Left ventricle myocardium inferior (tissue), 1 donor: ENCODE measurements at regions not wholly inside any gene's neighbourhood (a gene's known extent, or its start where the extent isn't known, plus 50 kb on each side); places are given as distances from the start of the nearest gene placed in this dataset.

Experiments
- DNase-seq: peaks from one replicate; pipeline ENCODE4 v3.0.0-alpha.2; 2020
- H3K27ac ChIP-seq: fragments of 200-600 bp; replicated peaks from 2 replicates; pipeline ENCODE4 v1.8.0; 2021
- H3K27me3 ChIP-seq: fragments of 200-600 bp; 2 replicates; pipeline ENCODE4 v1.8.0; 2021; ENCODE audit warnings: low read depth
- H3K36me3 ChIP-seq: fragments of 200-600 bp; 2 replicates; pipeline ENCODE4 v1.8.0; 2021
- H3K4me1 ChIP-seq: fragments of 200-600 bp; 2 replicates; pipeline ENCODE4 v1.8.0; 2021
- H3K4me3 ChIP-seq: fragments of 200-600 bp; 2 replicates; pipeline ENCODE4 v1.8.0; 2021; ENCODE audit warnings: mild to moderate bottlenecking, moderate library complexity
- H3K9me3 ChIP-seq: fragments of 200-600 bp; replicated peaks from 2 replicates; pipeline ENCODE4 v1.8.0; 2021
- intact Hi-C: fragments of 100-400 bp; cut with micrococcal nuclease; formaldehyde crosslinking; loops from one replicate; pipeline ENCODE4 v1.11.0; 2022
- TF ChIP-seq, protein P1 (sequence below): fragments of 200-600 bp; IDR thresholded peaks from 2 replicates; pipeline ENCODE4 v1.8.0; 2021; ENCODE audit warnings: antibody characterized with exemption, mild to moderate bottlenecking, borderline replicate concordance
- donor health status: DM: no; HTN: yes; CAD: no; lungs with severe emphysema.

DNA sequence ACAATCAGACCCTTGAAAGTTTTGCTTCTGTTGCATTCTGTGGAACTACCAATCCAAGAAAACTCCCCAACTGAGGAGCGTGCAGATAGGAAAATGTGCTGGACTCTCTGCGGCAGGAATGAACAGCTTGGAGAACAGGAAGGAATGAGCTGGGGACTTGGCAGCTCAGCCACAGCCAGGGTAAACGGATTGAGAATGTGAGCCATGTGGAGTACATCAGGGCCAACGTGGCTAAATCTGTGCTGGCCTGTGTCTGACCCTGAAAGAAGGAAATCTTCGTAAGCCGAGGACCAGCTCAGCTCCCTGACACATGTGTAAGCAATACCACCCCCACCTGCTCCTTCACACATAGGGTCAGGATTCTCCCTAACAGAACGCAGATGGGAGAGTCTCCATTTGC, 1023.7 kb downstream of the BCL11A start:
- Histone ChIP-seq H3K27me3 (no peaks in the 10 kb centered on the region), H3K4me1 (no peaks in the 10 kb centered on the region), H3K9me3 (no peaks in the 10 kb centered on the region), H3K27ac (no peak overlapping the region), H3K36me3 (no peaks in the 10 kb centered on the region), H3K4me3 (no peak overlapping the region)
- intact Hi-C loops: no loop called here
- TF ChIP-seq, protein P1, sequence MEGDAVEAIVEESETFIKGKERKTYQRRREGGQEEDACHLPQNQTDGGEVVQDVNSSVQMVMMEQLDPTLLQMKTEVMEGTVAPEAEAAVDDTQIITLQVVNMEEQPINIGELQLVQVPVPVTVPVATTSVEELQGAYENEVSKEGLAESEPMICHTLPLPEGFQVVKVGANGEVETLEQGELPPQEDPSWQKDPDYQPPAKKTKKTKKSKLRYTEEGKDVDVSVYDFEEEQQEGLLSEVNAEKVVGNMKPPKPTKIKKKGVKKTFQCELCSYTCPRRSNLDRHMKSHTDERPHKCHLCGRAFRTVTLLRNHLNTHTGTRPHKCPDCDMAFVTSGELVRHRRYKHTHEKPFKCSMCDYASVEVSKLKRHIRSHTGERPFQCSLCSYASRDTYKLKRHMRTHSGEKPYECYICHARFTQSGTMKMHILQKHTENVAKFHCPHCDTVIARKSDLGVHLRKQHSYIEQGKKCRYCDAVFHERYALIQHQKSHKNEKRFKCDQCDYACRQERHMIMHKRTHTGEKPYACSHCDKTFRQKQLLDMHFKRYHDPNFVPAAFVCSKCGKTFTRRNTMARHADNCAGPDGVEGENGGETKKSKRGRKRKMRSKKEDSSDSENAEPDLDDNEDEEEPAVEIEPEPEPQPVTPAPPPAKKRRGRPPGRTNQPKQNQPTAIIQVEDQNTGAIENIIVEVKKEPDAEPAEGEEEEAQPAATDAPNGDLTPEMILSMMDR: no peak
- DNase-seq: no peak

DNA sequence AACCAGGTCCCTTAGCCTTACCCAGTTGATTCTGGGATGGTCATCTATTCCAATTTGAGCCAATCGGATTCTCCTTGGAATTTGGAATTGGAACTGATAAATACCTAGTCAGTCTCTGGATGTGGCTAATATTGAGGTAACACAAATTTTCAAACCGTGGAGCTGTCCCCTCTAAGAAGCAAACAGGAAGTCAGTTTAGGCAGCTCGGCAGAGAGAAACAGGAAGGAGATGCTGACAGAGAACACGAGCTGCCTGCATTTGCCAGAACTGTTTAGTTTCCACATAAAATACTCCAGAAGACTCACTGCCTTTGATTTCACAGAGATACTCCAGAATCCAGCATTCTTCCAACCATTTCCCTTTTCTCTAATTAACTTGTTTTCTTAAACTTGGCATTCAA, 1024.9 kb downstream of the BCL11A start:
- no peaks in the 10 kb centered on the region for H3K27me3 ChIP-seq
- TF ChIP-seq, protein P1: no peak
- no peaks in the 10 kb centered on the region for H3K9me3 ChIP-seq
- no peaks in the 10 kb centered on the region for H3K36me3 ChIP-seq
- intact Hi-C loops: no loop called here
- DNase-seq: no peak
- no peaks in the 10 kb centered on the region for H3K4me1 ChIP-seq
- no peak overlapping the region for H3K27ac ChIP-seq
- H3K4me3 ChIP-seq: no peak overlapping the region

DNA sequence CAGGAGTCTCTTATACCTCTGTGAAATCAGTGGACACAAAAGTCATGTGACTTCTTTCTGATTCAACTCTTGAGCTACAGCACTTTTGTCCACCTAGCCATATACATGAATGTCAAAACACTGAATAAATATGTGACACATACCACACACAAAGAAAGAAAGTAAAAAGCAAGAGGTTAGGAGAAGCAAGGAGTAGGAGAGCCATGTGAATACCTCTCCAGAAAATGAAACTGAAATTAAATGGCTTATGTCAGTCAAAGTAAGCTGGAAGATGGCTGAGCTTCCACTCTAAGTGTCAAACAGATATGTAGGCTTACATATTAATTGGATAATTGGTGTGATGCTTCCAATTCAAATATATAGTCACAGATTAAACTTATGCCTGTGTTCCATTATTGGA, 1050.5 kb downstream of the BCL11A start:
- Histone ChIP-seq H3K4me3 (no peak overlapping the region), H3K27me3 (no peaks in the 10 kb centered on the region), H3K9me3 (no peaks in the 10 kb centered on the region), H3K36me3 (no peaks in the 10 kb centered on the region), H3K27ac (no peak overlapping the region), H3K4me1 (no peaks in the 10 kb centered on the region)
- TF ChIP-seq, protein P1: no peak
- intact Hi-C loops: no loop called here
- no peak for DNase-seq

DNA sequence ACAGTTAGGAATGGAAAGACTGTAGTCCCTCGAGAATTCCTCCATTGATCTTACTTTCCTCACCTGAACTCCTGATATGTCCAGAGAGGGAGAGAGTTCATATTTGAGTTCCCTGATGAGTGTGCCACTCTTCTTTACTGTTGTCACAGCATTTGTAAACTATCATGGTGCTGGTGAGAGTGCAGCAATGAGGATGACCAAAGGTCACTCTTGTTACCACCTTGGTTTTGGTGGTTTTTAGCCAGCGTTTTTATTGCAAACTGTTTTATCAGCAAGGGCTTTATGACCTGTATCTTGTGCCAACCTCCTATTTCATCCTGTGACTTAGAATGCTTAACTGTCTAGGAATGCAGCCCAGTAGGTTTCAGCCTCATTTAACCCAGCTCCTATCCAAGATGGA, 1062.5 kb downstream of the BCL11A start:
- no peaks in the 10 kb centered on the region for H3K4me1 ChIP-seq
- no peak overlapping the region for H3K4me3 ChIP-seq
- peaks cover 18% of the 10 kb centered on the region for H3K9me3 ChIP-seq
- no peak for DNase-seq
- intact Hi-C loops: no loop called here
- no peaks in the 10 kb centered on the region for H3K27me3 ChIP-seq
- H3K27ac ChIP-seq: no peak overlapping the region
- H3K36me3 ChIP-seq: no peaks in the 10 kb centered on the region
- TF ChIP-seq, protein P1: no peak

DNA sequence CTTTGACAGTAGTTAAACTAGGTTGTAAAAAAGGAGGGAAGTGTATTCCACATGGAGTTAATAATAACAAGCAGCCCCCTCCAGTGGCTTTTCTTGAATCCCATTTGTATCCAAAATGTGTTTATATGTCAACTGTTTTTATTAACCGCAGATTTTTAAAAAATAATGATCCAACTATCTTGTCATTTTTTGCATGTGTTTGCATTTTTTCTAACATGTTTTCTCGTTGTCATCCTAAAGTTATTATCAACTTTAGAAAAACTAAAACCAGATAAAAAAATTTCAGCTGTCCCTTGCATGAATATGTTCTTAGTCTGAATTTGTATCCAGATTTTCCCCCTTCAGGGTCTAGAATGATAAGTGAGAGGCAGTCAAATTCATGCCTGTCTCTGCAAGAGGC, 1063.3 kb downstream of the BCL11A start:
- Histone ChIP-seq H3K9me3 (peaks cover 10% of the 10 kb centered on the region), H3K4me1 (no peaks in the 10 kb centered on the region), H3K27ac (no peak overlapping the region), H3K27me3 (no peaks in the 10 kb centered on the region), H3K4me3 (no peak overlapping the region), H3K36me3 (no peaks in the 10 kb centered on the region)
- TF ChIP-seq, protein P1: no peak
- no peak for DNase-seq
- intact Hi-C loops: no loop called here

DNA sequence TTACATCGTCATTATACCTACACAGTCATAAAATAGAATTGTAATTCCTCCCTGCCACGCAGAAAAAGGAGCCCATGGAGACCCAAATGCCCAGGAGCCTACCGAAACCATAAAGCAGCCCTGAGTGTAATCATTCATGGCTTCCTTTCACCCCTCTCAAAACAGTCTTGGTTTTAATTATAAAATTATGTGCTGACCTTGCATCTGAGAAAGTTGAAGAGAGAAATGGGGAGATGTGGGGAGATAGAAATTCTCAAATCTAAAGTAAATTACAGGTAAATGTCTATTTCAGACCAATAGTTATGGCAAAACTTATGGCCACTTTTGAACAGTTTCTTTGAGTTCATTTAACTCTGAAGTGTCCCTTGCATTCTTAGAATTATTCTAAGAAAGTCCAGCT, 1068.8 kb downstream of the BCL11A start:
- Histone ChIP-seq H3K4me1 (no peaks in the 10 kb centered on the region), H3K4me3 (no peak overlapping the region), H3K27ac (no peak overlapping the region), H3K36me3 (no peaks in the 10 kb centered on the region), H3K9me3 (peaks cover 14% of the 10 kb centered on the region), H3K27me3 (no peaks in the 10 kb centered on the region)
- DNase-seq: no peak
- intact Hi-C loops: no loop called here
- TF ChIP-seq, protein P1: no peak
